Gastrocnemius medialis (tissue), 4 donors: ENCODE measurements at regions not wholly inside any gene's neighbourhood (a gene's known extent, or its start where the extent isn't known, plus 50 kb on each side); places are given as distances from the start of the nearest gene placed in this dataset.

ENCODE experiments used
- ATAC-seq, 2 donors: fragments of 150-250 bp; one replicate each; pipeline ENCODE4 v1.9.1; 2016
- DNase-seq, 2 donors: peaks; one replicate each; pipeline ENCODE4 v3.0.0-alpha.2; 2019
- H3K27ac ChIP-seq, 4 donors: fragments of 200-600 bp; sonication (generic); 1 replicate in 1 of 4; 2 replicates in 3 of 4; pipeline ENCODE4 v1.5.1; 2016 to 2018; ENCODE audit warnings: mild to moderate bottlenecking in 2 of 4, moderate library complexity in 1 of 4
- H3K27me3 ChIP-seq, 3 donors: fragments of 200-600 bp; sonication (generic) in 2 of 3; 1 replicate in 1 of 3; 2 replicates in 2 of 3; pipeline versions ENCODE4 v1.5.1 to v1.6.0; 2016 to 2019; ENCODE audit warnings: mild to moderate bottlenecking in 1 of 3, moderate library complexity in 1 of 3
- H3K36me3 ChIP-seq, 2 donors: fragments of 200-600 bp; sonication (generic) in 1 of 2; one replicate each; pipeline ENCODE4 v1.5.1; 2017 to 2018
- H3K4me1 ChIP-seq, 2 donors: fragments of 200-600 bp; sonication (generic) in 1 of 2; one replicate each; pipeline ENCODE4 v1.5.1; 2016 to 2017; ENCODE audit warnings: mild to moderate bottlenecking in 2 of 2
- H3K4me3 ChIP-seq, 4 donors: fragments of 200-600 bp; sonication (generic) in 3 of 4; 1 replicate in 1 of 4; 2 replicates in 3 of 4; pipeline ENCODE4 v1.5.1; 2016 to 2019; ENCODE audit warnings: mild to moderate bottlenecking in 2 of 4
- H3K9me3 ChIP-seq, 3 donors: fragments of 200-600 bp; sonication (generic) in 2 of 3; 1 replicate in 1 of 3; 2 replicates in 2 of 3; pipeline ENCODE4 v1.5.1; 2016 to 2019
- CTCF ChIP-seq, 5 experiments: fragments of 450-650 bp in 3 of 5; fragments of 200-600 bp in 2 of 5; sonication (generic) in 2 of 5; IDR thresholded peaks in 4 of 5; conservative IDR thresholded peaks in 1 of 5; 1 replicate in 4 of 5; 2 replicates in 1 of 5; pipeline ENCODE4 v1.5.1; 2016 to 2019; ENCODE audit warnings: antibody characterized with exemption in 5 of 5, mild to moderate bottlenecking in 3 of 5, moderate library complexity in 3 of 5
- POLR2A ChIP-seq, 2 donors: fragments of 450-650 bp; IDR thresholded peaks; one replicate each; pipeline ENCODE4 v1.6.1; 2017; ENCODE audit warnings: antibody characterized with exemption in 2 of 2, mild to moderate bottlenecking in 2 of 2, moderate library complexity in 2 of 2
- in situ Hi-C, 4 donors: fragments of 200-750 bp; cut with MboI; loops; one replicate each; pipeline versions ENCODE4 v1.15.0 to v1.8.0; 2017; ENCODE audit warnings: low sequenced_read_pairs in 4 of 4
- intact Hi-C: fragments of 100-400 bp; cut with DNase I; formaldehyde crosslinking; loops from one replicate; pipeline ENCODE4 v1.15.1; 2023; ENCODE audit warnings: low total_unique reads

GRCh38 chr18:73850782-73851181 is 296.9 kb downstream of the FBXO15 start:
- intact Hi-C loops = no loop called here

GRCh38 chr18:73848656-73849055 is 299.0 kb downstream of the FBXO15 start:
- Histone ChIP-seq H3K27ac (peak overlapping the region in 3 of 4 donors; percentile 10 to 47 (median 43)), H3K36me3 (no peaks in the 10 kb centered on the region), H3K4me1 (no peaks in the 10 kb centered on the region), H3K9me3 (no peaks in the 10 kb centered on the region), H3K27me3 (peaks cover 0 to 4% (median 0%) of the 10 kb centered on the region in 3 donors), H3K4me3 (no peak overlapping the region)
- ATAC-seq (peak; percentile 64 to 84), DNase-seq (peak; percentile 13 to 40)
- TF ChIP-seq CTCF (IDR thresholded peaks at IDR 0.05 in 4 of 5, conservative IDR thresholded peaks at IDR 0.05 in 1 of 5) (no peak), POLR2A (IDR thresholded peaks at IDR 0.05) (no peak)
- intact Hi-C loops = no loop called here
- in situ Hi-C loops = loop anchor here in 1 of 4 donors (25.0 kb wide), 1 partner anchor 1086 kb away; no protein-coding TSS in a partner anchor

More at GRCh38 chr18:73850782-73851181, 296.9 kb downstream of the FBXO15 start:
- ATAC-seq (no peak), DNase-seq (no peak)
- Histone ChIP-seq H3K4me1 (no peaks in the 10 kb centered on the region), H3K27ac (no peak overlapping the region), H3K27me3 (no peaks in the 10 kb centered on the region), H3K36me3 (no peaks in the 10 kb centered on the region), H3K4me3 (no peak overlapping the region), H3K9me3 (no peaks in the 10 kb centered on the region)
- TF ChIP-seq CTCF (IDR thresholded peaks at IDR 0.05 in 4 of 5, conservative IDR thresholded peaks at IDR 0.05 in 1 of 5) (no peak), POLR2A (IDR thresholded peaks at IDR 0.05) (no peak)
- in situ Hi-C loops = no loop called here

DNA sequence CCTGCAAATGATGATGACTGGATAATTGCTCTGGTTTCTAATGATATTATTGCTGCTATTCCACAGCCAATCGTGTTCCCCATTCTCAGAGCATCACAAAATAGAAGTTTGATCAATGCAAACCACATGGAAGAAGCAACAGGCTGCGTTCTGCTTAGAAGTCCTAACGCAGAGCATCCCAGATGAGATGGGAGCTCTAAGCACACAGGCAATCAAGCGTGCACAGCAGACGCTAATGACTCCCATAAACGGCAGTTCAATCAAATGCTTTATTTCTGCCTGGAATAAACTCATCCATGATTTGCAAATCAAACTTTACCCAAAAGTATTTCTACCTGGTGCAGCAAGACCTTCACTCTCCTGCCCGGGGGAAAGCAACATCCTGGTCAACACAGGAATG is 304.2 kb downstream of the FBXO15 start:
- intact Hi-C loops (loop anchor here (5.0 kb wide), 1 partner anchor 1081 kb away; no protein-coding TSS in a partner anchor), in situ Hi-C loops (loop anchor here in 1 of 4 donors (25.0 kb wide), 1 partner anchor 1081 kb away; no protein-coding TSS in a partner anchor)
- H3K9me3 ChIP-seq = no peaks in the 10 kb centered on the region
- H3K36me3 ChIP-seq = no peaks in the 10 kb centered on the region
- H3K4me1 ChIP-seq = peaks cover 0 to 5% of the 10 kb centered on the region in 2 donors
- DNase-seq = no peak
- ATAC-seq = no peak
- TF ChIP-seq POLR2A (IDR thresholded peaks at IDR 0.05) (no peak), CTCF (IDR thresholded peaks at IDR 0.05 in 4 of 5, conservative IDR thresholded peaks at IDR 0.05 in 1 of 5) (no peak)
- no peak overlapping the region for H3K27ac ChIP-seq
- peaks cover 0 to 4% (median 0%) of the 10 kb centered on the region in 3 donors for H3K27me3 ChIP-seq
- H3K4me3 ChIP-seq = no peak overlapping the region

DNA sequence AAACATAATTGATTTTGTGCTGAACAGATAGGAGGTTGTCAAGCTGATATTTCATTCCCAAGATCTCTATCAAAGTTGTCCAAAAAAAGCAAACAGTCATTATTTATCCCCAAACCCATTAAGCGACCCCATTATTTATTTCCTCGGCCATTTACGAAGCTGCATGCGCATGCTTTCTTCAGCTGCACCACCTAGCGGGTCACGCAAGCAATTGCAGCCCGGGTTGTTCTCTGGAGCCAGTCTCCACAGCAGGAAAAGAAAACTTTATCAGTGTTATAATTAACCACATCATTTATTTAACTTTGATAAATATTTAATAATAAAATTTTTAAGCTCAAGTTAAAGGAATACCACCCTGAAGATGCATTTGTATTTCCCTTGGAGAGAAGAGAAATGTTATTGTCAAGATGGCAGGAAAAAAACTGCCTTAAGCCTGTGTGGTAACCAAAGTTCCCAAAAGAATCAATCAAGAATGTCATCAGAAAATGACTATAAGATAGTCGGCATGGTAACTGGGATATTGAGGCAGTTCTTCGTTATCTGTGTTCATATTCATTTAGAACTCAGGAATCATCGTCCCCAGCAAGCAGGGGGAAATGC is 304.7 kb downstream of the FBXO15 start:
- no peak overlapping the region for H3K27ac ChIP-seq
- intact Hi-C loops = loop anchor here (5.0 kb wide), 1 partner anchor 1081 kb away; no protein-coding TSS in a partner anchor
- no peaks in the 10 kb centered on the region for H3K36me3 ChIP-seq
- DNase-seq (no peak), ATAC-seq (no peak)
- H3K9me3 ChIP-seq = no peaks in the 10 kb centered on the region
- peaks cover 0 to 4% (median 0%) of the 10 kb centered on the region in 3 donors for H3K27me3 ChIP-seq
- in situ Hi-C loops = loop anchor here in 1 of 4 donors (25.0 kb wide), 1 partner anchor 1081 kb away; no protein-coding TSS in a partner anchor
- H3K4me3 ChIP-seq = peak overlapping the region in 1 of 4 donors; percentile 3
- TF ChIP-seq CTCF (IDR thresholded peaks at IDR 0.05 in 4 of 5, conservative IDR thresholded peaks at IDR 0.05 in 1 of 5) (peak in 3 of 5 experiments; percentile 48 to 76 (median 76)), POLR2A (IDR thresholded peaks at IDR 0.05) (no peak)
- peaks cover 0 to 5% of the 10 kb centered on the region in 2 donors for H3K4me1 ChIP-seq
